H1 (cell line): ENCODE measurements at regions not wholly inside any gene's neighbourhood (a gene's known extent, or its start where the extent isn't known, plus 50 kb on each side); places are given as distances from the start of the nearest gene placed in this dataset.
A peak's percentile ranks its signal among the peaks of the same experiment; 100 is the strongest.

Experiments
- CTCF ChIA-PET: fragments of 300-600 bp; sonication (Branson Sonifier 250); formaldehyde crosslinking; loops from one replicate; lab custom pipeline; 2021; ENCODE audit not compliant: partially characterized antibody; lab: Charles Lee
- POLR2A ChIA-PET: fragments of 300-600 bp; sonication (Branson Sonifier 250); formaldehyde crosslinking; loops from one replicate; lab custom pipeline; 2021; ENCODE audit warnings: inconsistent platforms; ENCODE audit not compliant: partially characterized antibody; lab: Charles Lee
- DNase-seq, 2 experiments: peaks; one replicate each; pipeline versions ENCODE4 v3.0.0 to v3.0.0-alpha.2; 2010 to 2022; ENCODE audit warnings: low spot score in 2 of 2, low read depth in 1 of 2, mixed read lengths in 1 of 2
- FAIRE-seq: peaks from 2 replicates; lab custom pipeline; 2011; peaks lifted over from hg19 to GRCh38; lab: Jason Lieb, UNC
- H2AFZ ChIP-seq: 2 replicates; pipeline ENCODE4 v1.8.1; 2012; ENCODE audit warnings: low read length, inconsistent platforms
- H2AK5ac ChIP-seq: 2 replicates; pipeline ENCODE4 v1.6.1; 2013; ENCODE audit warnings: low read depth, low read length
- H2BK120ac ChIP-seq: replicated peaks from 2 replicates; pipeline ENCODE3; 2013; ENCODE audit warnings: low read depth, low read length, inconsistent platforms
- H2BK12ac ChIP-seq: 2 replicates; pipeline ENCODE4 v1.6.1; 2013; ENCODE audit warnings: low read depth, low read length
- H2BK15ac ChIP-seq: 2 replicates; pipeline ENCODE4 v1.6.1; 2013; ENCODE audit warnings: low read length
- H2BK20ac ChIP-seq: 2 replicates; pipeline ENCODE4 v1.6.1; 2013; ENCODE audit warnings: low read length
- H2BK5ac ChIP-seq: 2 replicates; pipeline ENCODE4 v1.6.1; 2013; ENCODE audit warnings: low read depth, low read length
- H3K14ac ChIP-seq: 2 replicates; pipeline ENCODE4 v1.6.1; 2013; ENCODE audit warnings: inconsistent platforms; ENCODE audit not compliant: insufficient read length
- H3K18ac ChIP-seq: 2 replicates; pipeline ENCODE4 v1.6.1; 2013; ENCODE audit warnings: low read length; ENCODE audit errors: extremely low read depth
- H3K23ac ChIP-seq: 2 replicates; pipeline ENCODE4 v1.6.1; 2013; ENCODE audit warnings: inconsistent platforms; ENCODE audit not compliant: insufficient read length
- H3K23me2 ChIP-seq: 2 replicates; pipeline ENCODE4 v1.6.1; 2013; ENCODE audit warnings: low read depth, low read length
- H3K27ac ChIP-seq: 2 replicates; pipeline ENCODE4 v1.6.1; 2011; ENCODE audit warnings: low read depth, low read length, inconsistent platforms
- H3K27me3 ChIP-seq, 4 experiments: replicated peaks in 1 of 4; 1 replicate in 1 of 4; 2 replicates in 3 of 4; pipeline versions ENCODE4 v1.6.1 to v1.8.1; 2011 to 2013; ENCODE audit warnings: low read length in 3 of 4, mild to moderate bottlenecking in 3 of 4, inconsistent platforms in 2 of 4, mixed read lengths in 2 of 4, moderate library complexity in 1 of 4; ENCODE audit not compliant: control insufficient read depth in 3 of 4, insufficient read depth in 3 of 4; ENCODE audit errors: extremely low read depth in 1 of 4
- H3K36me3 ChIP-seq, 4 experiments: 2 replicates each; pipeline versions ENCODE4 v1.6.1 to v1.8.1; 2011 to 2013; ENCODE audit warnings: mild to moderate bottlenecking in 4 of 4, low read length in 3 of 4, moderate library complexity in 2 of 4, control low read depth in 1 of 4, inconsistent platforms in 1 of 4; ENCODE audit not compliant: insufficient read depth in 4 of 4, control insufficient read depth in 2 of 4
- H3K4ac ChIP-seq: replicated peaks from 2 replicates; pipeline ENCODE3; 2013; ENCODE audit warnings: low read length, low read depth, mixed read lengths, inconsistent platforms; ENCODE audit not compliant: insufficient read length
- H3K4me1 ChIP-seq, 4 experiments: replicated peaks in 1 of 4; 1 replicate in 1 of 4; 2 replicates in 3 of 4; pipeline versions ENCODE4 v1.6.1 to v1.8.1; 2011 to 2013; ENCODE audit warnings: low read length in 3 of 4, inconsistent platforms in 2 of 4, mixed read lengths in 1 of 4; ENCODE audit not compliant: insufficient read depth in 4 of 4, control insufficient read depth in 3 of 4
- H3K4me2 ChIP-seq, 2 experiments: 2 replicates each; pipeline versions ENCODE4 v1.6.1 to v1.8.1; 2011 to 2013; ENCODE audit warnings: low read depth in 2 of 2, low read length in 2 of 2, control low read depth in 1 of 2, inconsistent platforms in 1 of 2, mild to moderate bottlenecking in 1 of 2; ENCODE audit not compliant: insufficient read depth in 1 of 2
- H3K4me3 ChIP-seq, 4 experiments: fragments of 200-600, 300-600 bp in 1 of 4; sonication (generic), shearing (Covaris generic), sonication (Bioruptor Twin) in 1 of 4; 2 replicates each; pipeline versions ENCODE4 v1.5.1 to v1.8.1; 2011 to 2016; ENCODE audit warnings: low read length in 4 of 4, low read depth in 3 of 4, control low read depth in 2 of 4, inconsistent platforms in 2 of 4, mild to moderate bottlenecking in 2 of 4, mixed read lengths in 1 of 4, moderate library complexity in 1 of 4; ENCODE audit not compliant: insufficient read depth in 2 of 4; ENCODE audit errors: extremely low read depth in 1 of 4
- H3K56ac ChIP-seq: replicated peaks from 2 replicates; pipeline ENCODE3; 2013; ENCODE audit warnings: low read depth, mild to moderate bottlenecking, mixed read lengths, low read length, inconsistent platforms; ENCODE audit not compliant: insufficient read length
- H3K79me1 ChIP-seq: 2 replicates; pipeline ENCODE4 v1.6.1; 2013; ENCODE audit warnings: low read depth, low read length, control low read depth
- H3K79me2 ChIP-seq, 2 experiments: 2 replicates each; pipeline versions ENCODE4 v1.6.1 to v1.8.1; 2012 to 2013; ENCODE audit warnings: low read length in 2 of 2, mild to moderate bottlenecking in 2 of 2, inconsistent platforms in 1 of 2; ENCODE audit not compliant: insufficient read depth in 2 of 2, control insufficient read depth in 1 of 2
- H3K9ac ChIP-seq, 4 experiments: replicated peaks in 1 of 4; 1 replicate in 1 of 4; 2 replicates in 3 of 4; pipeline versions ENCODE4 v1.6.1 to v1.8.1; 2011 to 2013; ENCODE audit warnings: low read depth in 3 of 4, low read length in 3 of 4, control low read depth in 2 of 4, mild to moderate bottlenecking in 2 of 4, moderate library complexity in 2 of 4, inconsistent platforms in 1 of 4; ENCODE audit errors: extremely low read depth in 1 of 4
- H3K9me3 ChIP-seq, 2 experiments: 2 replicates each; pipeline versions ENCODE4 v1.6.1 to v1.8.1; 2012 to 2013; ENCODE audit warnings: mild to moderate bottlenecking in 2 of 2, moderate library complexity in 2 of 2, control low read depth in 1 of 2, inconsistent platforms in 1 of 2, low read depth in 1 of 2, low read length in 1 of 2, mixed read lengths in 1 of 2; ENCODE audit not compliant: insufficient read depth in 2 of 2
- H4K20me1 ChIP-seq, 2 experiments: replicated peaks in 1 of 2; 2 replicates each; pipeline versions ENCODE3 to v1.8.1; 2011 to 2013; ENCODE audit warnings: inconsistent platforms in 2 of 2, low read length in 2 of 2, mild to moderate bottlenecking in 1 of 2; ENCODE audit not compliant: insufficient read depth in 2 of 2, control insufficient read depth in 1 of 2
- H4K5ac ChIP-seq: 2 replicates; pipeline ENCODE4 v1.6.1; 2013; ENCODE audit warnings: low read length, low read depth, mixed read lengths, inconsistent platforms; ENCODE audit not compliant: insufficient read length
- H4K8ac ChIP-seq: 2 replicates; pipeline ENCODE4 v1.8.0; 2013; ENCODE audit warnings: mild to moderate bottlenecking, moderate library complexity, low read length, inconsistent platforms; ENCODE audit not compliant: insufficient read depth; ENCODE audit errors: extremely low read depth
- H4K91ac ChIP-seq: replicated peaks from 2 replicates; pipeline ENCODE3; 2013; ENCODE audit warnings: low read length, mixed read lengths, inconsistent platforms; ENCODE audit not compliant: insufficient read length
- CBX8 ChIP-seq: fragments of 300-800, 300-1000 bp; sonication (generic); IDR thresholded peaks from 2 replicates; pipeline ENCODE4 v1.7.1; 2016; ENCODE audit warnings: low read depth, low read length, borderline replicate concordance
- GTF2F1 ChIP-seq: IDR thresholded peaks from 2 replicates; pipeline ENCODE4 v1.6.1; 2012; ENCODE audit warnings: low read depth, low read length, improper control_type of control experiment, borderline replicate concordance
- SP4 ChIP-seq: IDR thresholded peaks from 2 replicates; pipeline ENCODE4 v1.6.1; 2012; ENCODE audit warnings: low read length, inconsistent platforms
- ZNF274 ChIP-seq: IDR thresholded peaks from 2 replicates; pipeline ENCODE4 v1.7.0; 2012; ENCODE audit warnings: low read length, borderline replicate concordance; ENCODE audit errors: extremely low read depth
- WGBS, 2 experiments: shearing (Covaris generic) in 1 of 2; methylation state at CpG; one replicate each; pipeline versions ENCODE4 v1.1.6 to v1.1.7; 2013 to 2015; ENCODE audit warnings: low lambda C conversion rate in 2 of 2, mixed read lengths in 2 of 2, inconsistent platforms in 1 of 2, low coverage in 1 of 2, missing lambda C conversion rate in 1 of 2; ENCODE audit not compliant: insufficient replicate concordance in 2 of 2, insufficient coverage in 1 of 2, insufficient read length in 1 of 2; ENCODE audit errors: extremely low coverage in 1 of 2, missing lambda C conversion rate in 1 of 2; 5-methylcytosine and 5-hydroxymethylcytosine counted together

- Histone ChIP-seq H3K4ac (no peak overlapping the region), H2BK5ac (no peak overlapping the region), H2BK15ac (no peak overlapping the region), H3K4me3 (peak overlapping the region in 2 of 4 experiments; percentile 10 to 41; a peak in 2 of 8 replicates), H3K18ac (peak overlapping the region; percentile 62), H2BK20ac (no peak overlapping the region), H4K20me1 (no peaks in the 10 kb centered on the region), H3K4me1 (peaks cover 0 to 11% (median 8%) of the 10 kb centered on the region in 4 experiments; a peak in 5 of 7 replicates), H3K9ac (no peak overlapping the region), H3K4me2 (peak overlapping the region; percentile 60 to 70), H3K56ac (no peak overlapping the region), H2AK5ac (no peak overlapping the region), H3K9me3 (no peaks in the 10 kb centered on the region), H3K14ac (no peak overlapping the region), H2AFZ (peak overlapping the region; percentile 37; the same call in 1 of the 2 replicates), H3K36me3 (no peaks in the 10 kb centered on the region), H3K27ac (no peak overlapping the region), H2BK12ac (no peak overlapping the region), H4K5ac (no peak overlapping the region), H3K79me1 (no peaks in the 10 kb centered on the region; the same call in 1 of the 2 replicates), H2BK120ac (no peak overlapping the region), H3K27me3 (no peaks in the 10 kb centered on the region; a peak in 1 of 7 replicates), H3K79me2 (no peaks in the 10 kb centered on the region), H4K91ac (no peak overlapping the region), H3K23me2 (peaks cover 8% of the 10 kb centered on the region; the same call in 1 of the 2 replicates), H4K8ac (no peak overlapping the region), H3K23ac (no peak overlapping the region)
- FAIRE-seq (no peak), DNase-seq (no peak)
- WGBS, 2 experiments: 48% methylated on average over 29 of the region's 29 CpGs; no CpG with 5 or more reads in 1 of the 2 experiments
- ChIA-PET CTCF (interaction anchor here (1.0 to 10.5 kb wide), 9 partner anchors 12 to 68 kb away, joined by 3 to 129 read pairs (median 5); no protein-coding TSS in a partner anchor), POLR2A (no interaction called here)
- TF ChIP-seq GTF2F1 (no peak), SP4 (no peak), ZNF274 (no peak), CBX8 (no peak)
Measured at GRCh38 chr14:95460647-95461478, 55.6 kb downstream of the SYNE3 start.
